H1 (cell line): ENCODE measurements at regions not wholly inside any gene's neighbourhood (a gene's known extent, or its start where the extent isn't known, plus 50 kb on each side); places are given as distances from the start of the nearest gene placed in this dataset.

ENCODE experiments used
- CTCF ChIA-PET: fragments of 300-600 bp; sonication (Branson Sonifier 250); formaldehyde crosslinking; loops from one replicate; lab custom pipeline; 2021; ENCODE audit not compliant: partially characterized antibody; lab: Charles Lee
- POLR2A ChIA-PET: fragments of 300-600 bp; sonication (Branson Sonifier 250); formaldehyde crosslinking; loops from one replicate; lab custom pipeline; 2021; ENCODE audit warnings: inconsistent platforms; ENCODE audit not compliant: partially characterized antibody; lab: Charles Lee
- DNase-seq, 2 experiments: peaks; one replicate each; pipeline versions ENCODE4 v3.0.0 to v3.0.0-alpha.2; 2010 to 2022; ENCODE audit warnings: low spot score in 2 of 2, low read depth in 1 of 2, mixed read lengths in 1 of 2
- FAIRE-seq: peaks from 2 replicates; lab custom pipeline; 2011; peaks lifted over from hg19 to GRCh38; lab: Jason Lieb, UNC
- H2AFZ ChIP-seq: 2 replicates; pipeline ENCODE4 v1.8.1; 2012; ENCODE audit warnings: low read length, inconsistent platforms
- H2AK5ac ChIP-seq: 2 replicates; pipeline ENCODE4 v1.6.1; 2013; ENCODE audit warnings: low read depth, low read length
- H2BK120ac ChIP-seq: replicated peaks from 2 replicates; pipeline ENCODE3; 2013; ENCODE audit warnings: low read depth, low read length, inconsistent platforms
- H2BK12ac ChIP-seq: 2 replicates; pipeline ENCODE4 v1.6.1; 2013; ENCODE audit warnings: low read depth, low read length
- H2BK15ac ChIP-seq: 2 replicates; pipeline ENCODE4 v1.6.1; 2013; ENCODE audit warnings: low read length
- H2BK20ac ChIP-seq: 2 replicates; pipeline ENCODE4 v1.6.1; 2013; ENCODE audit warnings: low read length
- H2BK5ac ChIP-seq: 2 replicates; pipeline ENCODE4 v1.6.1; 2013; ENCODE audit warnings: low read depth, low read length
- H3K14ac ChIP-seq: 2 replicates; pipeline ENCODE4 v1.6.1; 2013; ENCODE audit warnings: inconsistent platforms; ENCODE audit not compliant: insufficient read length
- H3K18ac ChIP-seq: 2 replicates; pipeline ENCODE4 v1.6.1; 2013; ENCODE audit warnings: low read length; ENCODE audit errors: extremely low read depth
- H3K23ac ChIP-seq: 2 replicates; pipeline ENCODE4 v1.6.1; 2013; ENCODE audit warnings: inconsistent platforms; ENCODE audit not compliant: insufficient read length
- H3K23me2 ChIP-seq: 2 replicates; pipeline ENCODE4 v1.6.1; 2013; ENCODE audit warnings: low read depth, low read length
- H3K27ac ChIP-seq: 2 replicates; pipeline ENCODE4 v1.6.1; 2011; ENCODE audit warnings: low read depth, low read length, inconsistent platforms
- H3K27me3 ChIP-seq, 4 experiments: replicated peaks in 1 of 4; 1 replicate in 1 of 4; 2 replicates in 3 of 4; pipeline versions ENCODE4 v1.6.1 to v1.8.1; 2011 to 2013; ENCODE audit warnings: low read length in 3 of 4, mild to moderate bottlenecking in 3 of 4, inconsistent platforms in 2 of 4, mixed read lengths in 2 of 4, moderate library complexity in 1 of 4; ENCODE audit not compliant: control insufficient read depth in 3 of 4, insufficient read depth in 3 of 4; ENCODE audit errors: extremely low read depth in 1 of 4
- H3K36me3 ChIP-seq, 4 experiments: 2 replicates each; pipeline versions ENCODE4 v1.6.1 to v1.8.1; 2011 to 2013; ENCODE audit warnings: mild to moderate bottlenecking in 4 of 4, low read length in 3 of 4, moderate library complexity in 2 of 4, control low read depth in 1 of 4, inconsistent platforms in 1 of 4; ENCODE audit not compliant: insufficient read depth in 4 of 4, control insufficient read depth in 2 of 4
- H3K4ac ChIP-seq: replicated peaks from 2 replicates; pipeline ENCODE3; 2013; ENCODE audit warnings: low read length, low read depth, mixed read lengths, inconsistent platforms; ENCODE audit not compliant: insufficient read length
- H3K4me1 ChIP-seq, 4 experiments: replicated peaks in 1 of 4; 1 replicate in 1 of 4; 2 replicates in 3 of 4; pipeline versions ENCODE4 v1.6.1 to v1.8.1; 2011 to 2013; ENCODE audit warnings: low read length in 3 of 4, inconsistent platforms in 2 of 4, mixed read lengths in 1 of 4; ENCODE audit not compliant: insufficient read depth in 4 of 4, control insufficient read depth in 3 of 4
- H3K4me2 ChIP-seq, 2 experiments: 2 replicates each; pipeline versions ENCODE4 v1.6.1 to v1.8.1; 2011 to 2013; ENCODE audit warnings: low read depth in 2 of 2, low read length in 2 of 2, control low read depth in 1 of 2, inconsistent platforms in 1 of 2, mild to moderate bottlenecking in 1 of 2; ENCODE audit not compliant: insufficient read depth in 1 of 2
- H3K4me3 ChIP-seq, 4 experiments: fragments of 200-600, 300-600 bp in 1 of 4; sonication (generic), shearing (Covaris generic), sonication (Bioruptor Twin) in 1 of 4; 2 replicates each; pipeline versions ENCODE4 v1.5.1 to v1.8.1; 2011 to 2016; ENCODE audit warnings: low read length in 4 of 4, low read depth in 3 of 4, control low read depth in 2 of 4, inconsistent platforms in 2 of 4, mild to moderate bottlenecking in 2 of 4, mixed read lengths in 1 of 4, moderate library complexity in 1 of 4; ENCODE audit not compliant: insufficient read depth in 2 of 4; ENCODE audit errors: extremely low read depth in 1 of 4
- H3K56ac ChIP-seq: replicated peaks from 2 replicates; pipeline ENCODE3; 2013; ENCODE audit warnings: low read depth, mild to moderate bottlenecking, mixed read lengths, low read length, inconsistent platforms; ENCODE audit not compliant: insufficient read length
- H3K79me1 ChIP-seq: 2 replicates; pipeline ENCODE4 v1.6.1; 2013; ENCODE audit warnings: low read depth, low read length, control low read depth
- H3K79me2 ChIP-seq, 2 experiments: 2 replicates each; pipeline versions ENCODE4 v1.6.1 to v1.8.1; 2012 to 2013; ENCODE audit warnings: low read length in 2 of 2, mild to moderate bottlenecking in 2 of 2, inconsistent platforms in 1 of 2; ENCODE audit not compliant: insufficient read depth in 2 of 2, control insufficient read depth in 1 of 2
- H3K9ac ChIP-seq, 4 experiments: replicated peaks in 1 of 4; 1 replicate in 1 of 4; 2 replicates in 3 of 4; pipeline versions ENCODE4 v1.6.1 to v1.8.1; 2011 to 2013; ENCODE audit warnings: low read depth in 3 of 4, low read length in 3 of 4, control low read depth in 2 of 4, mild to moderate bottlenecking in 2 of 4, moderate library complexity in 2 of 4, inconsistent platforms in 1 of 4; ENCODE audit errors: extremely low read depth in 1 of 4
- H3K9me3 ChIP-seq, 2 experiments: 2 replicates each; pipeline versions ENCODE4 v1.6.1 to v1.8.1; 2012 to 2013; ENCODE audit warnings: mild to moderate bottlenecking in 2 of 2, moderate library complexity in 2 of 2, control low read depth in 1 of 2, inconsistent platforms in 1 of 2, low read depth in 1 of 2, low read length in 1 of 2, mixed read lengths in 1 of 2; ENCODE audit not compliant: insufficient read depth in 2 of 2
- H4K20me1 ChIP-seq, 2 experiments: replicated peaks in 1 of 2; 2 replicates each; pipeline versions ENCODE3 to v1.8.1; 2011 to 2013; ENCODE audit warnings: inconsistent platforms in 2 of 2, low read length in 2 of 2, mild to moderate bottlenecking in 1 of 2; ENCODE audit not compliant: insufficient read depth in 2 of 2, control insufficient read depth in 1 of 2
- H4K5ac ChIP-seq: 2 replicates; pipeline ENCODE4 v1.6.1; 2013; ENCODE audit warnings: low read length, low read depth, mixed read lengths, inconsistent platforms; ENCODE audit not compliant: insufficient read length
- H4K8ac ChIP-seq: 2 replicates; pipeline ENCODE4 v1.8.0; 2013; ENCODE audit warnings: mild to moderate bottlenecking, moderate library complexity, low read length, inconsistent platforms; ENCODE audit not compliant: insufficient read depth; ENCODE audit errors: extremely low read depth
- H4K91ac ChIP-seq: replicated peaks from 2 replicates; pipeline ENCODE3; 2013; ENCODE audit warnings: low read length, mixed read lengths, inconsistent platforms; ENCODE audit not compliant: insufficient read length
- CEBPB ChIP-seq: IDR thresholded peaks from 2 replicates; pipeline ENCODE4 v1.6.1; 2012; ENCODE audit warnings: low read depth, low read length
- CTBP2 ChIP-seq: IDR thresholded peaks from 2 replicates; pipeline ENCODE4 v1.7.0; 2011; ENCODE audit warnings: borderline replicate concordance, mild to moderate bottlenecking, moderate library complexity, mixed read lengths, low read length; ENCODE audit not compliant: insufficient read depth, insufficient read length
- CTCF ChIP-seq, 3 experiments: IDR thresholded peaks; 1 replicate in 2 of 3; 2 replicates in 1 of 3; pipeline versions ENCODE4 v1.5.1 to v1.6.1; 2011; ENCODE audit warnings: low read length in 3 of 3, mild to moderate bottlenecking in 3 of 3, inconsistent platforms in 2 of 3, low read depth in 1 of 3, moderate library complexity in 1 of 3; ENCODE audit not compliant: insufficient read depth in 1 of 3; ENCODE audit errors: control extremely low read depth in 1 of 3
- JUND ChIP-seq: IDR thresholded peaks from 2 replicates; pipeline ENCODE4 v1.6.1; 2011; ENCODE audit warnings: mild to moderate bottlenecking, improper control_type of control experiment, low read length
- KDM5A ChIP-seq: fragments of 200-600 bp; IDR thresholded peaks from 2 replicates; pipeline ENCODE4 v1.7.1; 2012; ENCODE audit warnings: mild to moderate bottlenecking, low read length, inconsistent platforms, mixed read lengths
- NANOG ChIP-seq: IDR thresholded peaks from 2 replicates; pipeline ENCODE4 v1.6.1; 2011; ENCODE audit warnings: low read length, low read depth, mild to moderate bottlenecking, inconsistent platforms; ENCODE audit not compliant: insufficient read depth, poor library complexity, severe bottlenecking
- RAD21 ChIP-seq, 2 experiments: IDR thresholded peaks in 1 of 2; conservative IDR thresholded peaks in 1 of 2; 2 replicates each; pipeline ENCODE4 v1.6.1; 2011; ENCODE audit warnings: low read depth in 2 of 2, low read length in 2 of 2, improper control_type of control experiment in 1 of 2, inconsistent platforms in 1 of 2, mild to moderate bottlenecking in 1 of 2, moderate library complexity in 1 of 2
- SIRT6 ChIP-seq: IDR thresholded peaks from one replicate; pipeline ENCODE4 v1.7.1; 2012; ENCODE audit warnings: low read length, inconsistent platforms
- TAF1 ChIP-seq: IDR thresholded peaks from 2 replicates; pipeline ENCODE4 v1.6.1; 2011; ENCODE audit warnings: mild to moderate bottlenecking, low read depth, low read length
- TEAD4 ChIP-seq: IDR thresholded peaks from 2 replicates; pipeline ENCODE4 v1.6.1; 2012; ENCODE audit warnings: low read depth, low read length, inconsistent platforms, mixed read lengths
- WGBS, 2 experiments: shearing (Covaris generic) in 1 of 2; methylation state at CpG; one replicate each; pipeline versions ENCODE4 v1.1.6 to v1.1.7; 2013 to 2015; ENCODE audit warnings: low lambda C conversion rate in 2 of 2, mixed read lengths in 2 of 2, inconsistent platforms in 1 of 2, low coverage in 1 of 2, missing lambda C conversion rate in 1 of 2; ENCODE audit not compliant: insufficient replicate concordance in 2 of 2, insufficient coverage in 1 of 2, insufficient read length in 1 of 2; ENCODE audit errors: extremely low coverage in 1 of 2, missing lambda C conversion rate in 1 of 2; 5-methylcytosine and 5-hydroxymethylcytosine counted together

DNA sequence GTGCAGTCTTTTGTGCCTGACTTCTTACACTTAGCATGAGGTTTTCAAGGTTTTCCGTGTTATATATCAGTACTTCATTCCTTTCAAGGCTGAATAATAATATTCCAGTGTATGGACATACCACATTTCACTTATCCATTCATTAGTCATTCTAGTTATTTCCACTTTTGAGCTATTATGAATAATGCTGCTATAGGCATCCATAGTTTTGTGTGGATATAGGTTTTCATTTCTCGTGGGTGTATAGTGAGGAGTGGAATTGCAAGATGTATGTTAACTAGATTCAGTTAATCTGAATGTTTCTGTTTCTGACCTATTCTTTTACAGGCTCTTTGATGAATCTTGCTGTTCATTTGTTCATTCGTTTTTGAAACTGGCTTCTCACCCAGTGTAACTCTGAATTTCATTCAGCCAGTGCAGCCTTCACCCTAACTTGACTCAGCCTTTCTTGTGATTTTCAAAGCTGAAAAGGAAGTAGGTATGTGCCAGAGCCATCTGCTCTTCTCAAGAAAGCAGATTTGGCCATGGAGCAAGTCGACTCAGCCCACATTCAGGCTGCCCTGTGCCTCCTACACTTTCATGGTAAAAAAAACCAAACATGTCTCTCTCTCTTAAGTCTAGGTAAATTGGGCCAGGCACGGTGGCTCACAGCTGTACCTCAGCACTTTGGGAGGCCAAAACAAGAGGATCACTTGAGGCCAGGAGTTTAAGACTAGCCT lies 56.3 kb upstream of the NOCT start:
- Histone ChIP-seq H3K18ac (no peak overlapping the region), H3K27me3 (no peaks in the 10 kb centered on the region), H3K9ac (no peak overlapping the region), H3K27ac (no peak overlapping the region), H3K23me2 (no peaks in the 10 kb centered on the region; the same call in 1 of the 2 replicates), H3K79me1 (no peaks in the 10 kb centered on the region), H3K14ac (no peak overlapping the region), H2BK120ac (no peak overlapping the region), H2AFZ (no peak overlapping the region), H3K23ac (no peak overlapping the region), H3K4me3 (no peak overlapping the region), H3K4me1 (peaks cover 0 to 3% (median 0%) of the 10 kb centered on the region in 4 experiments; a peak in 1 of 7 replicates), H2BK20ac (no peak overlapping the region), H2BK12ac (no peak overlapping the region), H3K4me2 (no peak overlapping the region), H2BK15ac (no peak overlapping the region), H2BK5ac (no peak overlapping the region), H3K9me3 (no peaks in the 10 kb centered on the region), H4K20me1 (no peaks in the 10 kb centered on the region), H2AK5ac (no peak overlapping the region), H3K36me3 (no peaks in the 10 kb centered on the region; a peak in 1 of 8 replicates), H4K5ac (no peak overlapping the region), H4K8ac (no peak overlapping the region), H3K4ac (no peak overlapping the region), H4K91ac (no peak overlapping the region), H3K79me2 (no peaks in the 10 kb centered on the region), H3K56ac (no peak overlapping the region)
- DNase-seq = peak in 1 of 2 experiments; percentile 16
- WGBS, 2 experiments = 90% methylated on average over 5 of the region's 5 CpGs; no CpG with 5 or more reads in 1 of the 2 experiments
- FAIRE-seq = no peak
- ChIA-PET POLR2A (interaction anchor here (1.0 kb wide), 1 partner anchor 14 kb away, joined by 3 read pairs; no protein-coding TSS in a partner anchor), CTCF (no interaction called here)
- TF ChIP-seq CEBPB = no peak
- no peak for TF ChIP-seq SIRT6
- TF ChIP-seq RAD21 (IDR thresholded peaks at IDR 0.05 in 1 of 2, conservative IDR thresholded peaks at IDR 0.05 in 1 of 2; ENCODE audit: low read depth in 2 of 2, low read length in 2 of 2) = no peak
- no peak for TF ChIP-seq JUND
- TF ChIP-seq CTCF (IDR thresholded peaks at IDR 0.05; ENCODE audit: control extremely low read depth in 1 of 3, insufficient read depth in 1 of 3, low read depth in 1 of 3, low read length in 3 of 3) = no peak
- no peak for TF ChIP-seq KDM5A
- TF ChIP-seq NANOG = no peak
- TF ChIP-seq TAF1 = no peak
- no peak for TF ChIP-seq CTBP2
- TF ChIP-seq TEAD4 = no peak
